Activated CD8-positive, alpha-beta T cell treated with anti-CD3 and anti-CD28 coated beads for 36 hours (primary cell): ENCODE measurements at regions not wholly inside any gene's neighbourhood (a gene's known extent, or its start where the extent isn't known, plus 50 kb on each side); places are given as distances from the start of the nearest gene placed in this dataset.

ENCODE experiments used
- ATAC-seq: fragments of 200-7000 bp; cut with Tn5 transposase; one replicate; pipeline ENCODE4 v1.10.0; 2021; ENCODE audit warnings: mild to moderate bottlenecking, moderate library complexity
- CTCF ChIA-PET: fragments of 350-600 bp; sonication (Branson Sonifier 250); formaldehyde crosslinking; loops from one replicate; lab custom pipeline; 2021; ENCODE audit warnings: antibody characterized with exemption; lab: Charles Lee
- POLR2A ChIA-PET: fragments of 350-600 bp; sonication (Branson Sonifier 250); formaldehyde crosslinking; loops from one replicate; lab custom pipeline; 2021; ENCODE audit warnings: antibody characterized with exemption; lab: Charles Lee
- DNase-seq: peaks from one replicate; pipeline ENCODE4 v3.0.0-alpha.2; 2020
- H3K27ac Mint-ChIP-seq: one replicate; pipeline ENCODE4 v1.8.0; 2021; ENCODE audit warnings: mild to moderate bottlenecking, mixed read lengths
- H3K27me3 Mint-ChIP-seq: one replicate; pipeline ENCODE4 v1.8.0; 2021; ENCODE audit warnings: mixed read lengths
- H3K36me3 Mint-ChIP-seq: one replicate; pipeline ENCODE4 v1.8.0; 2021; ENCODE audit warnings: low read depth, mixed read lengths
- H3K4me1 Mint-ChIP-seq: one replicate; pipeline ENCODE4 v1.8.0; 2021; ENCODE audit warnings: low read depth, mixed read lengths
- H3K4me3 Mint-ChIP-seq: one replicate; pipeline ENCODE4 v1.8.0; 2021; ENCODE audit warnings: mild to moderate bottlenecking, moderate library complexity, mixed read lengths
- H3K9me3 Mint-ChIP-seq: one replicate; pipeline ENCODE4 v1.8.0; 2021; ENCODE audit warnings: mixed read lengths
- CTCF ChIP-seq: fragments of 200-600 bp; IDR thresholded peaks from one replicate; pipeline ENCODE4 v1.8.0; 2022; ENCODE audit warnings: antibody characterized with exemption, mild to moderate bottlenecking
- intact Hi-C: fragments of 100-400 bp; cut with micrococcal nuclease; formaldehyde crosslinking; loops from one replicate; pipeline ENCODE4 v1.10.0; 2022

DNA sequence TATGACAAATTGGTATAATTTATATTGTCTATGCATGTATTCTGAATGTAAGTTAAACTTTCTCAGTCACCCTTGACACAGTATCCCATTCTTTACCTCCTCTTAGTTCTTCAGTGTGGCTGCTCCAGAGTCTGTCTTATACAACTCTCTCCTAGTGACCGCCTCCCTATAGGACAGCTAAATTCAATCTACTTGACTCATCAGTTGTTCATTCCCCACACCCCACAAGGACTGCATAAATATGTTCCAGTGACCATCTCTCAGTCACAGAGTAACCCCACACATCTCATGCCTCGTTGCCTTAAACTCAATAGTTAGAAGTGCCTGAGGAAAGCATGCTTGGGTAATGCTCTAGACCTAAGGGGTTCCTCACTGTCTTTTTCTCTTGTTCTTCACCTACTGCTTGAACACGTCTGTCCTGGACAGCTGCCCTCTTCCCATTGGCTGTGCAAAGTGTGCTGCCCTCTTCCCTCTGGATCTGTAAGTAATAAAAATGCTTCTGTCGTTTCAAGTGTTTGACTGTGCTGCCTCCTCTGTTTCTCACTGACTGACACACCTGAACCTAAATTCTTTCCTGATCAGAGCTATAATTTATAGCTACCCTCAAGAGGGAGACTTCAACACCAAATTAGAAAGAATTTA, 494.6 kb upstream of the GRM3 start:
- ChIA-PET POLR2A (no interaction called here), CTCF (no interaction called here)
- Mint-ChIP-seq H3K27ac (no peak overlapping the region), H3K36me3 (no peaks in the 10 kb centered on the region), H3K27me3 (no peaks in the 10 kb centered on the region), H3K4me1 (no peaks in the 10 kb centered on the region), H3K9me3 (peaks cover 9% of the 10 kb centered on the region), H3K4me3 (no peak overlapping the region)
- TF ChIP-seq CTCF, result no peak
- intact Hi-C loops, result no loop called here
- ATAC-seq (no peak), DNase-seq (no peak)

DNA sequence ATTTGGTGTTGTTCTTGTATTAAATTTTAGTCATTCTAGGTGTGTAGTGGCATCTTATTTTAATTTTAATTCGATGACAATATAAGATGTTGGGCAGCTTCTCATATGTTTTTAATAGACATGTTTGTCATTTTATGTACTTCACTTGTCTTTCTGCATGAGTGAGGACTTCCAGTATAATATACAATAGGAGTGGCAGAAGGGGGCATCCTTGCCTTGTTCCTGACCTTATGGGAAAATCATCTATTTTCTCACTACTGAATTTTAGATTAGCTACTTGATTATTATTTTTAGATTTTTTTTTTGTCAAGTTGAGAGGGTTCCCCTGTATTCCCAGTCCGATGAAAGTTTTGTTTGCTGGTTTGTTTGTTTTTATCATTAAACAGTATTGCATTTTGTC, 495.2 kb upstream of the GRM3 start:
- Mint-ChIP-seq H3K27me3 (no peaks in the 10 kb centered on the region), H3K27ac (no peak overlapping the region), H3K9me3 (peaks cover 9% of the 10 kb centered on the region), H3K4me1 (no peaks in the 10 kb centered on the region), H3K4me3 (no peak overlapping the region), H3K36me3 (no peaks in the 10 kb centered on the region)
- ChIA-PET CTCF (no interaction called here), POLR2A (no interaction called here)
- no peak for TF ChIP-seq CTCF
- intact Hi-C loops, result no loop called here
- DNase-seq, result no peak
- no peak for ATAC-seq

- Mint-ChIP-seq H3K36me3 (no peaks in the 10 kb centered on the region), H3K4me3 (no peak overlapping the region), H3K9me3 (peaks cover 4% of the 10 kb centered on the region), H3K27ac (no peak overlapping the region), H3K4me1 (no peaks in the 10 kb centered on the region), H3K27me3 (no peaks in the 10 kb centered on the region)
- intact Hi-C loops, result no loop called here
- no peak for DNase-seq
- CTCF ChIA-PET, result no interaction called here
- TF ChIP-seq CTCF, result no peak
- ATAC-seq, result no peak
- POLR2A ChIA-PET, result no interaction called here
Observed at GRCh38 chr7:86137343-86137742, 506.4 kb upstream of the GRM3 start.

GRCh38 chr7:86130268-86130667, 513.4 kb upstream of the GRM3 start:
- Mint-ChIP-seq H3K27ac (no peak overlapping the region), H3K27me3 (no peaks in the 10 kb centered on the region), H3K4me1 (no peaks in the 10 kb centered on the region), H3K9me3 (no peaks in the 10 kb centered on the region), H3K36me3 (no peaks in the 10 kb centered on the region), H3K4me3 (no peak overlapping the region)
- TF ChIP-seq CTCF, result no peak
- intact Hi-C loops, result no loop called here
- ChIA-PET CTCF (no interaction called here), POLR2A (no interaction called here)
- DNase-seq (no peak), ATAC-seq (no peak)

GRCh38 chr7:86123476-86123875, 520.2 kb upstream of the GRM3 start:
- no peak overlapping the region for H3K4me3 Mint-ChIP-seq
- no peak for TF ChIP-seq CTCF
- DNase-seq (no peak), ATAC-seq (no peak)
- no peaks in the 10 kb centered on the region for H3K4me1 Mint-ChIP-seq
- ChIA-PET POLR2A (no interaction called here), CTCF (no interaction called here)
- intact Hi-C loops, result no loop called here
- H3K9me3 Mint-ChIP-seq, result peaks cover 7% of the 10 kb centered on the region
- H3K27me3 Mint-ChIP-seq, result no peaks in the 10 kb centered on the region
- no peaks in the 10 kb centered on the region for H3K36me3 Mint-ChIP-seq
- H3K27ac Mint-ChIP-seq, result no peak overlapping the region
